ENCODE measurements at regions not wholly inside any gene's neighbourhood (a gene's known extent, or its start where the extent isn't known, plus 50 kb on each side); places are given as distances from the start of the nearest gene placed in this dataset.

- no peaks in the 10 kb centered on the region for H3K9me2 ChIP-seq (replicated peaks; ENCODE audit: insufficient read depth, low read length)
- TF ChIP-seq EZH2phosphoT487 (IDR thresholded peaks at IDR 0.05; ENCODE audit: low read length), result no peak
- TF ChIP-seq EZH2 (optimal IDR thresholded peaks at IDR 0.05; ENCODE audit: low read depth, low read length), result no peak
- TF ChIP-seq CTCF (IDR thresholded peaks at IDR 0.05; ENCODE audit: low read length), result no peak
- no peak overlapping the region for H2AFZ ChIP-seq (ENCODE audit: low read length)
- no peaks in the 10 kb centered on the region for H3K79me2 ChIP-seq (ENCODE audit: low read length)
- H3K4me3 ChIP-seq (ENCODE audit: low read length), result no peak overlapping the region
- no peak overlapping the region for H3K4me2 ChIP-seq (ENCODE audit: low read depth, low read length)
- no peaks in the 10 kb centered on the region for H3K9me3 ChIP-seq (replicated peaks; ENCODE audit: insufficient read depth, low read length)
- H3K27me3 ChIP-seq (replicated peaks; ENCODE audit: insufficient read depth, low read length), result no peaks in the 10 kb centered on the region
- no peak for DNase-seq
- H3F3A ChIP-seq (ENCODE audit: insufficient read depth, low read length), result no peaks in the 10 kb centered on the region
- no peaks in the 10 kb centered on the region for H4K20me1 ChIP-seq (ENCODE audit: insufficient read depth, low read length)
- no peaks in the 10 kb centered on the region for H3K4me1 ChIP-seq (ENCODE audit: low read length)
- H3K36me3 ChIP-seq (replicated peaks; ENCODE audit: insufficient read depth, low read length), result no peaks in the 10 kb centered on the region
- H3K27ac ChIP-seq (ENCODE audit: low read length), result no peak overlapping the region
- no peak overlapping the region for H3K9ac ChIP-seq (ENCODE audit: low read length)
These were observed 109.4 kb upstream of the PRLR start for GRCh38 chr5:35339616-35340100.

- Histone ChIP-seq H4K20me1 (ENCODE audit: insufficient read depth, low read length) (no peaks in the 10 kb centered on the region), H3K79me2 (ENCODE audit: low read length) (no peaks in the 10 kb centered on the region), H3K27me3 (replicated peaks; ENCODE audit: insufficient read depth, low read length) (no peaks in the 10 kb centered on the region), H3K4me3 (ENCODE audit: low read length) (no peak overlapping the region), H3K27ac (ENCODE audit: low read length) (no peak overlapping the region), H3K9ac (ENCODE audit: low read length) (no peak overlapping the region), H3F3A (ENCODE audit: insufficient read depth, low read length) (no peaks in the 10 kb centered on the region), H3K4me1 (ENCODE audit: low read length) (no peaks in the 10 kb centered on the region), H3K4me2 (ENCODE audit: low read depth, low read length) (no peak overlapping the region), H3K9me2 (replicated peaks; ENCODE audit: insufficient read depth, low read length) (no peaks in the 10 kb centered on the region), H3K36me3 (replicated peaks; ENCODE audit: insufficient read depth, low read length) (no peaks in the 10 kb centered on the region), H2AFZ (ENCODE audit: low read length) (no peak overlapping the region), H3K9me3 (replicated peaks; ENCODE audit: insufficient read depth, low read length) (no peaks in the 10 kb centered on the region)
- DNase-seq, result no peak
- no peak for TF ChIP-seq CTCF (IDR thresholded peaks at IDR 0.05; ENCODE audit: low read length)
- no peak for TF ChIP-seq EZH2phosphoT487 (IDR thresholded peaks at IDR 0.05; ENCODE audit: low read length)
- no peak for TF ChIP-seq EZH2 (optimal IDR thresholded peaks at IDR 0.05; ENCODE audit: low read depth, low read length)
These were observed 108.7 kb upstream of the PRLR start for GRCh38 chr5:35339006-35339405.

- Histone ChIP-seq H3K4me3 (ENCODE audit: low read length) (no peak overlapping the region), H3K9ac (ENCODE audit: low read length) (no peak overlapping the region), H3K27me3 (replicated peaks; ENCODE audit: insufficient read depth, low read length) (no peaks in the 10 kb centered on the region), H3K4me1 (ENCODE audit: low read length) (no peaks in the 10 kb centered on the region), H4K20me1 (ENCODE audit: insufficient read depth, low read length) (no peaks in the 10 kb centered on the region), H3K27ac (ENCODE audit: low read length) (no peak overlapping the region), H3F3A (ENCODE audit: insufficient read depth, low read length) (no peaks in the 10 kb centered on the region), H3K9me3 (replicated peaks; ENCODE audit: insufficient read depth, low read length) (no peaks in the 10 kb centered on the region), H2AFZ (ENCODE audit: low read length) (no peak overlapping the region), H3K79me2 (ENCODE audit: low read length) (no peaks in the 10 kb centered on the region), H3K9me2 (replicated peaks; ENCODE audit: insufficient read depth, low read length) (no peaks in the 10 kb centered on the region), H3K4me2 (ENCODE audit: low read depth, low read length) (no peak overlapping the region), H3K36me3 (replicated peaks; ENCODE audit: insufficient read depth, low read length) (no peaks in the 10 kb centered on the region)
- no peak for TF ChIP-seq EZH2 (optimal IDR thresholded peaks at IDR 0.05; ENCODE audit: low read depth, low read length)
- TF ChIP-seq EZH2phosphoT487 (IDR thresholded peaks at IDR 0.05; ENCODE audit: low read length), result no peak
- TF ChIP-seq CTCF (IDR thresholded peaks at IDR 0.05; ENCODE audit: low read length), result no peak
- no peak for DNase-seq
These were observed 107.8 kb upstream of the PRLR start for GRCh38 chr5:35338157-35338453.
